ENCODE measurements at regions not wholly inside any gene's neighbourhood (a gene's known extent, or its start where the extent isn't known, plus 50 kb on each side); places are given as distances from the start of the nearest gene placed in this dataset.

DNA sequence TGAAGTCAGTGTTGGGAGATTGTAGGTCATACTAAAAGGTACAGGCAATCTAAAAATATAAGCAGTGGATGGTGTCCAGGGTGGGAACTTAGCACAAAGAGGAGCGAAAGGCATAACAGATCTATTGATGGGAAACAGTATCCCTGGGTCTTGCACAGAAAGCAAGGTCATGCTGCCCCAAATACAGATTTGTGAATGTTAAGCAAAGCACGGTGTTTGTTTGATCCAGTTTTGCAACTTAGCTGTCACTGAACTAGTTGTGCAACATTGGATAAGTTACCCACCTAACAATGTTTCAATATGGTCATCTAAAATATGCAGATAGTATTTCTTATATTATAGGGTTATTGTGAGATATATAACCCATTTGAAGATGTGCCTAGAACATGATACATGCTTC, 162.9 kb downstream of the BLID start:
- TF ChIP-seq POLR2AphosphoS5 (IDR thresholded peaks at IDR 0.05; ENCODE audit: low read depth, low read length): peak; percentile 9; the same call in 1 of the 2 replicates
- no peak for TF ChIP-seq TAF1 (IDR thresholded peaks at IDR 0.05; ENCODE audit: borderline replicate concordance, insufficient read depth, low read length)
- TF ChIP-seq FOXP2 (optimal IDR thresholded peaks at IDR 0.05; ENCODE audit: borderline replicate concordance, extremely low read depth, extremely low read length, insufficient read depth): no peak
- TF ChIP-seq, protein P1, sequence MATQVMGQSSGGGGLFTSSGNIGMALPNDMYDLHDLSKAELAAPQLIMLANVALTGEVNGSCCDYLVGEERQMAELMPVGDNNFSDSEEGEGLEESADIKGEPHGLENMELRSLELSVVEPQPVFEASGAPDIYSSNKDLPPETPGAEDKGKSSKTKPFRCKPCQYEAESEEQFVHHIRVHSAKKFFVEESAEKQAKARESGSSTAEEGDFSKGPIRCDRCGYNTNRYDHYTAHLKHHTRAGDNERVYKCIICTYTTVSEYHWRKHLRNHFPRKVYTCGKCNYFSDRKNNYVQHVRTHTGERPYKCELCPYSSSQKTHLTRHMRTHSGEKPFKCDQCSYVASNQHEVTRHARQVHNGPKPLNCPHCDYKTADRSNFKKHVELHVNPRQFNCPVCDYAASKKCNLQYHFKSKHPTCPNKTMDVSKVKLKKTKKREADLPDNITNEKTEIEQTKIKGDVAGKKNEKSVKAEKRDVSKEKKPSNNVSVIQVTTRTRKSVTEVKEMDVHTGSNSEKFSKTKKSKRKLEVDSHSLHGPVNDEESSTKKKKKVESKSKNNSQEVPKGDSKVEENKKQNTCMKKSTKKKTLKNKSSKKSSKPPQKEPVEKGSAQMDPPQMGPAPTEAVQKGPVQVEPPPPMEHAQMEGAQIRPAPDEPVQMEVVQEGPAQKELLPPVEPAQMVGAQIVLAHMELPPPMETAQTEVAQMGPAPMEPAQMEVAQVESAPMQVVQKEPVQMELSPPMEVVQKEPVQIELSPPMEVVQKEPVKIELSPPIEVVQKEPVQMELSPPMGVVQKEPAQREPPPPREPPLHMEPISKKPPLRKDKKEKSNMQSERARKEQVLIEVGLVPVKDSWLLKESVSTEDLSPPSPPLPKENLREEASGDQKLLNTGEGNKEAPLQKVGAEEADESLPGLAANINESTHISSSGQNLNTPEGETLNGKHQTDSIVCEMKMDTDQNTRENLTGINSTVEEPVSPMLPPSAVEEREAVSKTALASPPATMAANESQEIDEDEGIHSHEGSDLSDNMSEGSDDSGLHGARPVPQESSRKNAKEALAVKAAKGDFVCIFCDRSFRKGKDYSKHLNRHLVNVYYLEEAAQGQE (IDR thresholded peaks at IDR 0.05; ENCODE audit: insufficient read depth in 1 of 2, low read depth in 2 of 2, low read length in 2 of 2): no peak
- no peak for TF ChIP-seq SIN3A (IDR thresholded peaks at IDR 0.05; ENCODE audit: borderline replicate concordance, insufficient read depth, low read length)

DNA sequence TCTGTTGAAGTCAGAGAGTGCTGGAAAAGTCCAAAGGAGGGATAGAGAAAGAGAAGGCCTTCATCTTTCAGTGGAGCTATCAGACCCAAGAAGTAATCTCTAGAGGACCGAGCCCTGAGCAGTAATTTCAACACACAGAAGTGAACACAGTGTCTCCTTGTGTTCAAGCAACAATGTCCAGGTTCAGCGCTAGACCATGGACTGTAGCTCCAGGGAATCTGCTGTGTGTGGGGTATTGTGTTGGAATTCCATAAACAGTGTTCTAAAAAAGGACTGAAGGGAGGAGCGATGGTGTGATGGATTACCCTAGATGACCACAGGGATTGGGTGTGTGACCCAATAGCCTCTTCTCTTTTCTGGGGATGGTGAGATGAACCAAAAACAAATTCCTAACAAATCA, 165.9 kb downstream of the BLID start:
- no peak for TF ChIP-seq SIN3A (IDR thresholded peaks at IDR 0.05; ENCODE audit: borderline replicate concordance, insufficient read depth, low read length)
- no peak for TF ChIP-seq FOXP2 (optimal IDR thresholded peaks at IDR 0.05; ENCODE audit: borderline replicate concordance, extremely low read depth, extremely low read length, insufficient read depth)
- TF ChIP-seq POLR2AphosphoS5 (IDR thresholded peaks at IDR 0.05; ENCODE audit: low read depth, low read length): no peak
- no peak for TF ChIP-seq TAF1 (IDR thresholded peaks at IDR 0.05; ENCODE audit: borderline replicate concordance, insufficient read depth, low read length)
- TF ChIP-seq, protein P1 (IDR thresholded peaks at IDR 0.05; ENCODE audit: insufficient read depth in 1 of 2, low read depth in 2 of 2, low read length in 2 of 2): no peak

DNA sequence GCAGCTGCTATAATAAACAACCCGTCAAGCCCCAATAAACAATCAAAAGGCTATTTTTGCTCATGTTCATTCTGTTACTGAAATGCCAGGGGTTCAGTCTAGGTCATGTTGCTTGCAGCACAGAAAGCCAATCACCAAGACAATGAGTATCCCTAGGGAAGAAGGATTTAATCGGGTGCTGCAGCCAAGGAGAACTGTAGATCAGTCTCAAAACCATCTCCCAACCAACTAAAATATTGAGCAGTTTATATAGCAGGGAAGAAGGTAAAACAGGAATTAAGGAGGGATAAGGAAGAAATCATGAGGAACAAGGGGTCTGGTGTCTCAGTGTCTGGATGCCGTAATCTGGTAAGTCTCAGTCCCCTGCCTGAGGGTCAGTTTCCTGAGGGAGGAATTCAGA, 169.5 kb downstream of the BLID start:
- TF ChIP-seq TAF1 (IDR thresholded peaks at IDR 0.05; ENCODE audit: borderline replicate concordance, insufficient read depth, low read length): no peak
- TF ChIP-seq POLR2AphosphoS5 (IDR thresholded peaks at IDR 0.05; ENCODE audit: low read depth, low read length): no peak
- TF ChIP-seq, protein P1 (IDR thresholded peaks at IDR 0.05; ENCODE audit: insufficient read depth in 1 of 2, low read depth in 2 of 2, low read length in 2 of 2): no peak
- no peak for TF ChIP-seq FOXP2 (optimal IDR thresholded peaks at IDR 0.05; ENCODE audit: borderline replicate concordance, extremely low read depth, extremely low read length, insufficient read depth)

DNA sequence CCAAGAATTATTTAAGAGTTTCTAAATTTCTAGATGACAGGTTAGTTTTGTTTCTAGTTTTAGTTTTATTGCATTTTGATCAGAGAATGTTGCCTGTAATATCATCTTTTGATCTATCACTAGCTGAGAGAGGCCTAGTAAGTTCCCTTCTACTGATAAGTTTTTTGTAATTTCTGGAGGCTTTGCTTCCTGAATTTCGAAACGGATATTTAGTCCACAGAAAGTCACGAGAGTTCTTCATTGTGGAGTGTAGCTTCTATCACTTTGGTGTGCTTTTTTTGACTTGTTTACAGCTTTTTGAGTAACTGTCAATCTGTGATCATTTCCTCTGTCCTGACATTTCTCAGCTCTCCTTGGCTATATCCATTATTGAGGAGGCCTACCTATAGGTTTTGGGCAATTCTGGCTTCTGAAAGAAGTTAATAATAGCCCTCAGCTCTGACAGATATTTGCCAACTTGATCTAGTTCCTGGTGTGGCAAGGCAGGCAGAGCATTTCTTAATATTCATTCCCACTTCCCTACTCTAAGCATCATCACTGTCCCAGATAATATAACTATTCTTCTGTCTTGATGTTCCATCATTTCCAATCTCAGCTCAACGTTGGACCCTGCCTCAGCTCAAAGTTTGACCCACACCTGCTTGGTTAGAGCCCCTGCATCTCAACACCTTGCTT, 171.3 kb downstream of the BLID start:
- TF ChIP-seq SIN3A (IDR thresholded peaks at IDR 0.05; ENCODE audit: borderline replicate concordance, insufficient read depth, low read length) (no peak), TAF1 (IDR thresholded peaks at IDR 0.05; ENCODE audit: borderline replicate concordance, insufficient read depth, low read length) (no peak), POLR2AphosphoS5 (IDR thresholded peaks at IDR 0.05; ENCODE audit: low read depth, low read length) (no peak), FOXP2 (optimal IDR thresholded peaks at IDR 0.05; ENCODE audit: borderline replicate concordance, extremely low read depth, extremely low read length, insufficient read depth) (no peak)
- TF ChIP-seq, protein P1 (IDR thresholded peaks at IDR 0.05; ENCODE audit: insufficient read depth in 1 of 2, low read depth in 2 of 2, low read length in 2 of 2): no peak
